Glutamatergic neuron (in vitro differentiated cells): ENCODE measurements at regions not wholly inside any gene's neighbourhood (a gene's known extent, or its start where the extent isn't known, plus 50 kb on each side); places are given as distances from the start of the nearest gene placed in this dataset.

Experiments used
- DNase-seq: peaks from one replicate; pipeline ENCODE4 v3.0.0; 2022
- H3K27ac Mint-ChIP-seq: one replicate; pipeline ENCODE4 v1.8.0; 2020; ENCODE audit warnings: mild to moderate bottlenecking, mixed read lengths, inconsistent platforms; ENCODE audit not compliant: unreplicated experiment
- H3K27me3 Mint-ChIP-seq: one replicate; pipeline ENCODE4 v1.8.0; 2020; ENCODE audit warnings: mild to moderate bottlenecking, moderate library complexity, mixed read lengths, inconsistent platforms; ENCODE audit not compliant: unreplicated experiment
- H3K36me3 Mint-ChIP-seq: one replicate; pipeline ENCODE4 v1.8.0; 2020; ENCODE audit warnings: mild to moderate bottlenecking, mixed read lengths, inconsistent platforms; ENCODE audit not compliant: unreplicated experiment
- H3K4me1 Mint-ChIP-seq: one replicate; pipeline ENCODE4 v1.8.0; 2020; ENCODE audit warnings: mild to moderate bottlenecking, low read depth, mixed read lengths, inconsistent platforms; ENCODE audit not compliant: unreplicated experiment
- H3K4me3 Mint-ChIP-seq: one replicate; pipeline ENCODE4 v1.8.0; 2020; ENCODE audit warnings: mild to moderate bottlenecking, mixed read lengths, inconsistent platforms; ENCODE audit not compliant: unreplicated experiment
- H3K9me3 Mint-ChIP-seq: one replicate; pipeline ENCODE4 v1.8.0; 2020; ENCODE audit warnings: mild to moderate bottlenecking, moderate library complexity, mixed read lengths, inconsistent platforms; ENCODE audit not compliant: unreplicated experiment
- TF ChIP-seq, protein P1 (sequence below): fragments of 200-600 bp; sonication (generic); IDR thresholded peaks from one replicate; pipeline ENCODE4 v1.5.0; 2021; ENCODE audit not compliant: partially characterized antibody, unreplicated experiment

DNA sequence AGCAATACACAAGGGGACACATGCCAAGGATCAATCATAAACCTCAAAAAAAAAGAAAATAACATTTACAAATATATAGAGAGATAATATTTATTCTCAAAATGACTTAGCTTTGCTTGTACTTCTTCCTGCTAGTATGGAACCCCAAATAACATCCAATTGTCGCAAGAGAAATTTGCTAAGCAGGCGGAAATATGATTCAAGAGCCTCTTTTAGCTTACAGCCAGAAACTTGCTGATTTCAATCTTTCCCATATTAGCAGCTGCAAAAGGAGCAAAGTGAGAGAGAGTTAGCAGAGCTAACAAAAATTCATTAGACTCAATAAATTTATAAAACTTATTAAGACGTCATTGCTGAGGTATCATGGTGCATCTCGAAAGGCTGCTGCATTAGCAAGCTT is 294.9 kb downstream of the FSIP2 start:
- Mint-ChIP-seq H3K27ac (no peak overlapping the region), H3K4me3 (no peak overlapping the region), H3K9me3 (no peaks in the 10 kb centered on the region), H3K4me1 (no peaks in the 10 kb centered on the region), H3K36me3 (no peaks in the 10 kb centered on the region), H3K27me3 (no peaks in the 10 kb centered on the region)
- DNase-seq = no peak
- TF ChIP-seq, protein P1, sequence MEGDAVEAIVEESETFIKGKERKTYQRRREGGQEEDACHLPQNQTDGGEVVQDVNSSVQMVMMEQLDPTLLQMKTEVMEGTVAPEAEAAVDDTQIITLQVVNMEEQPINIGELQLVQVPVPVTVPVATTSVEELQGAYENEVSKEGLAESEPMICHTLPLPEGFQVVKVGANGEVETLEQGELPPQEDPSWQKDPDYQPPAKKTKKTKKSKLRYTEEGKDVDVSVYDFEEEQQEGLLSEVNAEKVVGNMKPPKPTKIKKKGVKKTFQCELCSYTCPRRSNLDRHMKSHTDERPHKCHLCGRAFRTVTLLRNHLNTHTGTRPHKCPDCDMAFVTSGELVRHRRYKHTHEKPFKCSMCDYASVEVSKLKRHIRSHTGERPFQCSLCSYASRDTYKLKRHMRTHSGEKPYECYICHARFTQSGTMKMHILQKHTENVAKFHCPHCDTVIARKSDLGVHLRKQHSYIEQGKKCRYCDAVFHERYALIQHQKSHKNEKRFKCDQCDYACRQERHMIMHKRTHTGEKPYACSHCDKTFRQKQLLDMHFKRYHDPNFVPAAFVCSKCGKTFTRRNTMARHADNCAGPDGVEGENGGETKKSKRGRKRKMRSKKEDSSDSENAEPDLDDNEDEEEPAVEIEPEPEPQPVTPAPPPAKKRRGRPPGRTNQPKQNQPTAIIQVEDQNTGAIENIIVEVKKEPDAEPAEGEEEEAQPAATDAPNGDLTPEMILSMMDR = no peak

DNA sequence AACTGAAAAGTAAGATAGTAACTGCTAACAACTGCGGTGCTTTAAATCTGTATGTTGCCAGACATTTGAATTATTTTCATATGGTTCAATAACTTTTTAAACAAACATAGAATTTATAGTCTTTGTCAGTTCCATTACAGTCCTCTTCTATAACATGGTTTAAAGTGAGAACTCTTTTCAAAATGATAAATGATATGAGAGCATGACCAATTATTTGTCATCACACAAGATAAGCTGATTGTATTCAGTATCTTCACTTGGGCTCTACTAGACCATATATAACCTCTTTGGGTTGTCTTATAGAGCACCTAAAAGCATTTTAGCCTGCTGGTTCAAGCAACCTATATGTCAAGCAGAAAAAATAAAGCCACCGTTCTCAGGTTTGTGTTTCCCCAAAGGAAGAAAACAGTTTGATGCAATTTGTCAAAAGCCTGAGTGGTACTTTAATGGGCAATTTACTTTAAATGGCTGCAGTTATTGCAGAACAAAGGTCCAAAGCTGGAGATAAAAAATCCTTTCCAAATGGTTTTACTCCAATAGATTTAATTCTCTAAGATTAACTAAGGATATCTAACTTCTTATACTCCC is 298.4 kb downstream of the FSIP2 start:
- TF ChIP-seq, protein P1 = no peak
- no peaks in the 10 kb centered on the region for H3K27me3 Mint-ChIP-seq
- H3K36me3 Mint-ChIP-seq = no peaks in the 10 kb centered on the region
- no peak for DNase-seq
- no peaks in the 10 kb centered on the region for H3K9me3 Mint-ChIP-seq
- H3K4me3 Mint-ChIP-seq = no peak overlapping the region
- no peaks in the 10 kb centered on the region for H3K4me1 Mint-ChIP-seq
- no peak overlapping the region for H3K27ac Mint-ChIP-seq

DNA sequence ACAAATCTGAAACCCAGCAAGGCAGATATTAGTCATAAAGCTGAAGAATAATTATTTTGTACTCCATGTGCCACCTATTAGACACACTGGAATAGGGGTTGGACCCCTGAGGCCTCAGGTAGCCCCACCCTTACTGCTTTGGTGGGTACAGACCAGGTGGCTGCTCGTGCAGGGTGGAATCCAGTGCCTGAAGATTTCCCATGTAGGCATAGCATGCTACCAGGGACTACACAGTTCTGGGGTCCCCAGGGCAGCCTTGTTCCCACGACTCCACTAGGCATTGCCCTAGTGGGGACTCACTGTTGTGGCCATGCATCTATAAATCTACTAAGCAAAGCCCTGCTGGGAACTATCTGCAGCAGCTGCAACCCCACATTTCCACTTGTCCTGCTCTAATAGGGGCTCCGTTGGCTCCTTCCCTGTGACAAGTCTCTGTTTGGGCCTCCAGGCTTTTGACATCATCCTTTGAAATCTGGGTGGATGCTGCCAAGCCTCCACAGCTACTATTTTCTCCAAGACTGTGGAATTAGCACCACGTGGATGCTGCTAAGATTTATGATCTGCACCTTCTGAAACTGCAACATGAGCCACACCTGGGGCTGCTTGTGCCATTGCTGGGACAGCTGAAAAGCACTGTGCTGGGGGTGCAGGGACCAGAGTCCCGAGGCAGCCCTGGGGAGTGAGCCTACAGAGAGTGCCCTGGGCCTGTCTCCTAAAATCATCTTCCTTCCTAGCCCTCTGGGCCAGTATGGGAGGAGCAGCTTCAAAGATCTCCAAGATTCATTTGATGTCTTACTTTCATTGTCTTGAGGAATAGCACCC is 303.8 kb downstream of the FSIP2 start:
- no peaks in the 10 kb centered on the region for H3K27me3 Mint-ChIP-seq
- H3K36me3 Mint-ChIP-seq = no peaks in the 10 kb centered on the region
- no peak overlapping the region for H3K4me3 Mint-ChIP-seq
- no peak overlapping the region for H3K27ac Mint-ChIP-seq
- no peak for DNase-seq
- no peaks in the 10 kb centered on the region for H3K9me3 Mint-ChIP-seq
- TF ChIP-seq, protein P1 = no peak
- H3K4me1 Mint-ChIP-seq = no peaks in the 10 kb centered on the region

DNA sequence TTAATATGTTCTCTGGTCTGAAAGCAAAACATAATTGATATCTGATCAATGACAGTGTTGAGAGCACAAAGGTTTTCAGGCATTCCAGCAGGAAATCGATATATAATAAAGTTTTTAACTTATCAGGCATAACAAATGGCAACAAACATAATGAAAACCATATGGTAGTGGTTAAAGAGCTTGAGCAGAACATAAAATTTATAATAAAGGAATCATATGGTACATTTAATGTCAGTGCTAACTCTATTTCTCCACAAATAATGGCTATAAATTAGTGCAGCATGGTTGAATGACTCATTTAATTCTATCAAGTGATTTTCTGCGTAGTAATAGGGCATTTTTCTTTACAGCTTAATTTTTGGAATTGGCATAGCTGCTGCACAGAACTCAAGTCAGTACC is 306.2 kb downstream of the FSIP2 start:
- H3K36me3 Mint-ChIP-seq = no peaks in the 10 kb centered on the region
- no peak overlapping the region for H3K4me3 Mint-ChIP-seq
- DNase-seq = no peak
- TF ChIP-seq, protein P1 = no peak
- H3K9me3 Mint-ChIP-seq = no peaks in the 10 kb centered on the region
- no peaks in the 10 kb centered on the region for H3K4me1 Mint-ChIP-seq
- no peaks in the 10 kb centered on the region for H3K27me3 Mint-ChIP-seq
- no peak overlapping the region for H3K27ac Mint-ChIP-seq

DNA sequence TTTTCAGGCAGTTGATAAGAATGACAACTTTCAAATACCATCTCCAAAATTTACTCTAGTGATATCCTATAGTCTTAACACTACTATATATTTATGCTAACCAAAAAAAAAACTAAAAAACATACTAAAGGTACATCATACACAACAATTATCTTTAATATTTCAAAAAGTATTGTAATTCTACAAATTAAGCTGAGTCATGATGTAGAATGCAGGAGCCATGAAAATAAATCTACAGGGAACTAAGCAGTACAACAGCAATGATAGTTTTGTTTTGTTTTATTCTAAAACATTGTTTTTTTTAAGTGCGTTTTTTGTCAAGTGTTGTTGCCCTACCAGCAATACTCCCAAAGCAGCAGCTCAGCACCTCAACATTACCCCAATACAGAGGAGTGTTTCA is 314.3 kb downstream of the FSIP2 start:
- Mint-ChIP-seq H3K9me3 (no peaks in the 10 kb centered on the region), H3K27ac (no peak overlapping the region), H3K4me1 (no peaks in the 10 kb centered on the region), H3K36me3 (no peaks in the 10 kb centered on the region), H3K27me3 (no peaks in the 10 kb centered on the region), H3K4me3 (no peak overlapping the region)
- no peak for DNase-seq
- TF ChIP-seq, protein P1 = no peak
